NT2/D1 (cell line): ENCODE measurements at regions not wholly inside any gene's neighbourhood (a gene's known extent, or its start where the extent isn't known, plus 50 kb on each side); places are given as distances from the start of the nearest gene placed in this dataset.
"Not testable (repeated sequence)": the region's sequence is repeated elsewhere in the genome, so short reads cannot be mapped to it uniquely, and the experiment has no call there.

Experiments
- DNase-seq: peaks from one replicate; pipeline ENCODE4 v3.0.0-alpha.2; 2011; ENCODE audit warnings: low read depth, low spot score
- H3K27me3 ChIP-seq: 2 replicates; pipeline ENCODE4 v1.6.0; 2011; ENCODE audit warnings: mild to moderate bottlenecking; ENCODE audit not compliant: insufficient read length, insufficient read depth
- H3K36me3 ChIP-seq: 2 replicates; pipeline ENCODE4 v1.6.1; 2011; ENCODE audit warnings: mild to moderate bottlenecking, low read length, mixed read lengths; ENCODE audit not compliant: insufficient read depth, insufficient read length
- H3K4me1 ChIP-seq: 2 replicates; pipeline ENCODE4 v1.5.1; 2011; ENCODE audit not compliant: insufficient read depth, insufficient read length
- H3K4me3 ChIP-seq: 2 replicates; pipeline ENCODE4 v1.5.1; 2011; ENCODE audit warnings: low read depth; ENCODE audit not compliant: insufficient read length
- H3K9ac ChIP-seq: 2 replicates; pipeline ENCODE4 v1.6.0; 2011; ENCODE audit warnings: low read depth; ENCODE audit not compliant: insufficient read length
- H3K9me3 ChIP-seq: 2 replicates; pipeline ENCODE4 v1.5.1; 2011; ENCODE audit warnings: mild to moderate bottlenecking, low read length; ENCODE audit not compliant: insufficient read depth
- SUZ12 ChIP-seq: IDR thresholded peaks from 2 replicates; pipeline ENCODE4 v1.6.1; 2011; ENCODE audit not compliant: insufficient read length, insufficient read depth; ENCODE audit errors: extremely low read depth
- YY1 ChIP-seq: IDR thresholded peaks from 2 replicates; pipeline ENCODE4 v1.6.1; 2011; ENCODE audit not compliant: insufficient read length, insufficient read depth
- ZNF274 ChIP-seq: IDR thresholded peaks from 2 replicates; pipeline ENCODE4 v1.6.1; 2011; ENCODE audit warnings: mild to moderate bottlenecking, low read depth, low read length

- Histone ChIP-seq H3K4me3 (no peak overlapping the region), H3K36me3 (no peaks in the 10 kb centered on the region), H3K27me3 (no peaks in the 10 kb centered on the region), H3K9ac (no peak overlapping the region), H3K9me3 (no peaks in the 10 kb centered on the region), H3K4me1 (no peaks in the 10 kb centered on the region)
- TF ChIP-seq SUZ12 (no peak), YY1 (no peak), ZNF274 (no peak)
- DNase-seq, result no peak
Measured at GRCh38 chr2:195331966-195332365, 325.1 kb upstream of the SLC39A10 start.

GRCh38 chr2:195331129-195331528, 325.9 kb upstream of the SLC39A10 start:
- no peak overlapping the region for H3K9ac ChIP-seq
- no peak for DNase-seq
- H3K9me3 ChIP-seq, result no peaks in the 10 kb centered on the region
- TF ChIP-seq SUZ12 (no peak), ZNF274 (no peak), YY1 (no peak)
- no peaks in the 10 kb centered on the region for H3K27me3 ChIP-seq
- H3K4me1 ChIP-seq, result no peaks in the 10 kb centered on the region
- H3K4me3 ChIP-seq, result no peak overlapping the region
- no peaks in the 10 kb centered on the region for H3K36me3 ChIP-seq

GRCh38 chr2:195330513-195330956, 326.5 kb upstream of the SLC39A10 start:
- Histone ChIP-seq H3K9me3 (no peaks in the 10 kb centered on the region), H3K4me3 (no peak overlapping the region), H3K9ac (no peak overlapping the region), H3K27me3 (no peaks in the 10 kb centered on the region), H3K36me3 (no peaks in the 10 kb centered on the region), H3K4me1 (no peaks in the 10 kb centered on the region)
- TF ChIP-seq YY1 (no peak), SUZ12 (no peak), ZNF274 (no peak)
- DNase-seq, result no peak

GRCh38 chr2:195329784-195330183, 327.2 kb upstream of the SLC39A10 start:
- H3K4me3 ChIP-seq, H3K36me3 ChIP-seq, H3K9ac ChIP-seq, H3K9me3 ChIP-seq, DNase-seq, H3K27me3 ChIP-seq, H3K4me1 ChIP-seq: not testable (repeated sequence)

- no peaks in the 10 kb centered on the region for H3K9me3 ChIP-seq
- no peaks in the 10 kb centered on the region for H3K27me3 ChIP-seq
- no peak for DNase-seq
- no peaks in the 10 kb centered on the region for H3K36me3 ChIP-seq
- no peaks in the 10 kb centered on the region for H3K4me1 ChIP-seq
- no peak overlapping the region for H3K4me3 ChIP-seq
- no peak for TF ChIP-seq SUZ12
- no peak for TF ChIP-seq YY1
- TF ChIP-seq ZNF274, result no peak
- H3K9ac ChIP-seq, result no peak overlapping the region
Measured at GRCh38 chr2:195326537-195326936, 330.5 kb upstream of the SLC39A10 start.

- H3K4me1 ChIP-seq, result no peaks in the 10 kb centered on the region
- no peak for TF ChIP-seq YY1
- no peak for TF ChIP-seq SUZ12
- no peak for TF ChIP-seq ZNF274
- no peaks in the 10 kb centered on the region for H3K27me3 ChIP-seq
- no peaks in the 10 kb centered on the region for H3K36me3 ChIP-seq
- no peak for DNase-seq
- no peak overlapping the region for H3K9ac ChIP-seq
- no peak overlapping the region for H3K4me3 ChIP-seq
- H3K9me3 ChIP-seq, result no peaks in the 10 kb centered on the region
Measured at GRCh38 chr2:195322324-195322723, 334.7 kb upstream of the SLC39A10 start.

- Histone ChIP-seq H3K9ac (no peak overlapping the region), H3K36me3 (no peaks in the 10 kb centered on the region), H3K4me3 (no peak overlapping the region), H3K27me3 (no peaks in the 10 kb centered on the region), H3K9me3 (no peaks in the 10 kb centered on the region), H3K4me1 (no peaks in the 10 kb centered on the region)
- TF ChIP-seq ZNF274 (no peak), YY1 (no peak), SUZ12 (no peak)
- DNase-seq, result no peak
Measured at GRCh38 chr2:195320413-195320973, 336.5 kb upstream of the SLC39A10 start.
